A673 (cell line): ENCODE measurements at regions not wholly inside any gene's neighbourhood (a gene's known extent, or its start where the extent isn't known, plus 50 kb on each side); places are given as distances from the start of the nearest gene placed in this dataset.

Experiments used
- EZH2 ChIP-seq: fragments of 200-600 bp; sonication (generic); IDR thresholded peaks from 2 replicates; pipeline ENCODE4 v1.6.1; 2017; ENCODE audit warnings: borderline replicate concordance, low read depth, mild to moderate bottlenecking, mixed read lengths, antibody characterized with exemption, low read length; ENCODE audit not compliant: poor library complexity, severe bottlenecking
- TF ChIP-seq, protein P1 (sequence below): fragments of 300-800, 200-600 bp; sonication (generic); conservative IDR thresholded peaks from 2 replicates; pipeline ENCODE4 v1.5.1; 2017; ENCODE audit warnings: low read depth, mild to moderate bottlenecking, antibody characterized with exemption, low read length, moderate library complexity, mixed read lengths

DNA sequence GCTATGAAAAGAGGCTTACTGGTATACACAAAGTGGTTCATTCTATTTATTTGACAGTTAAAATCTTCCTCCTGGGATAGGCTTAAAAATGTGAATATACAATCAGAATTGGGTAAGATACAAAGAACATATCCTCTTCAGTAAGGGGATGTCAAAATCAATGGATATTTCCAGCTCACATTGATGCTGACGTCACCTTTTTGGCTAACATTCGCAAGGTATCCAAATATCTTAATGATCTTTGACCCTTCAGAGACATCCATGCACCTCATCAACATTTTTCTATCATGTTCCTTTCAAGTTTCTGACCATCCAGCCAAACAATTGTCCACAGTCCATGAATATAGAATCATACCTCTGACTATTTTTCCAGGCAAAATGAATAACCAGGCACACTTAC, 697.3 kb downstream of the NR2F2 start:
- TF ChIP-seq, protein P1, sequence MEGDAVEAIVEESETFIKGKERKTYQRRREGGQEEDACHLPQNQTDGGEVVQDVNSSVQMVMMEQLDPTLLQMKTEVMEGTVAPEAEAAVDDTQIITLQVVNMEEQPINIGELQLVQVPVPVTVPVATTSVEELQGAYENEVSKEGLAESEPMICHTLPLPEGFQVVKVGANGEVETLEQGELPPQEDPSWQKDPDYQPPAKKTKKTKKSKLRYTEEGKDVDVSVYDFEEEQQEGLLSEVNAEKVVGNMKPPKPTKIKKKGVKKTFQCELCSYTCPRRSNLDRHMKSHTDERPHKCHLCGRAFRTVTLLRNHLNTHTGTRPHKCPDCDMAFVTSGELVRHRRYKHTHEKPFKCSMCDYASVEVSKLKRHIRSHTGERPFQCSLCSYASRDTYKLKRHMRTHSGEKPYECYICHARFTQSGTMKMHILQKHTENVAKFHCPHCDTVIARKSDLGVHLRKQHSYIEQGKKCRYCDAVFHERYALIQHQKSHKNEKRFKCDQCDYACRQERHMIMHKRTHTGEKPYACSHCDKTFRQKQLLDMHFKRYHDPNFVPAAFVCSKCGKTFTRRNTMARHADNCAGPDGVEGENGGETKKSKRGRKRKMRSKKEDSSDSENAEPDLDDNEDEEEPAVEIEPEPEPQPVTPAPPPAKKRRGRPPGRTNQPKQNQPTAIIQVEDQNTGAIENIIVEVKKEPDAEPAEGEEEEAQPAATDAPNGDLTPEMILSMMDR, result no peak
- TF ChIP-seq EZH2, result no peak
